DND-41 (cell line): ENCODE measurements at regions not wholly inside any gene's neighbourhood (a gene's known extent, or its start where the extent isn't known, plus 50 kb on each side); places are given as distances from the start of the nearest gene placed in this dataset.
A peak's percentile ranks its signal among the peaks of the same experiment; 100 is the strongest.

ENCODE experiments used
- ATAC-seq: fragments of 200-7000 bp; cut with Tn5 transposase; 3 replicates; pipeline ENCODE4 v1.9.1; 2021; ENCODE audit warnings: low read depth; ENCODE audit not compliant: insufficient read depth
- DNase-seq: peaks from one replicate; pipeline ENCODE4 v3.0.0-alpha.2; 2020
- H2AFZ ChIP-seq: 2 replicates; pipeline ENCODE4 v1.6.0; 2012; ENCODE audit warnings: low read depth, low read length
- H3K27ac ChIP-seq: 2 replicates; pipeline ENCODE4 v1.5.1; 2012; ENCODE audit warnings: low read length, inconsistent platforms
- H3K27me3 ChIP-seq: fragments of 200-600 bp; sonication (generic); 2 replicates; pipeline ENCODE4 v1.6.0; 2012; ENCODE audit warnings: low read length, mild to moderate bottlenecking, inconsistent platforms; ENCODE audit not compliant: insufficient read depth, poor library complexity
- H3K36me3 ChIP-seq: 2 replicates; pipeline ENCODE4 v1.5.1; 2012; ENCODE audit warnings: low read length, inconsistent platforms; ENCODE audit not compliant: insufficient read depth
- H3K4me1 ChIP-seq: 2 replicates; pipeline ENCODE4 v1.5.1; 2012; ENCODE audit warnings: mild to moderate bottlenecking, low read length; ENCODE audit not compliant: insufficient read depth
- H3K4me2 ChIP-seq: 2 replicates; pipeline ENCODE4 v1.6.0; 2012; ENCODE audit warnings: mild to moderate bottlenecking, moderate library complexity, low read length, inconsistent platforms; ENCODE audit not compliant: insufficient read depth
- H3K4me3 ChIP-seq, 2 experiments: fragments of 200-600 bp in 1 of 2; shearing (Covaris generic) in 1 of 2; 2 replicates each; pipeline ENCODE4 v1.5.1; 2012 to 2016; ENCODE audit warnings: inconsistent platforms in 2 of 2, low read length in 2 of 2, mild to moderate bottlenecking in 2 of 2, low read depth in 1 of 2, moderate library complexity in 1 of 2
- H3K79me2 ChIP-seq: 2 replicates; pipeline ENCODE4 v1.6.0; 2012; ENCODE audit warnings: low read length, inconsistent platforms; ENCODE audit not compliant: insufficient read depth
- H3K9ac ChIP-seq: 2 replicates; pipeline ENCODE4 v1.6.0; 2012; ENCODE audit warnings: low read depth, mild to moderate bottlenecking, inconsistent platforms, low read length, moderate library complexity
- H3K9me3 ChIP-seq: 2 replicates; pipeline ENCODE4 v1.5.1; 2012; ENCODE audit warnings: low read length, moderate library complexity, mild to moderate bottlenecking, inconsistent platforms; ENCODE audit not compliant: insufficient read depth, severe bottlenecking
- H4K20me1 ChIP-seq: 2 replicates; pipeline ENCODE4 v1.6.0; 2012; ENCODE audit warnings: low read length; ENCODE audit not compliant: insufficient read depth
- CTCF ChIP-seq: IDR thresholded peaks from 2 replicates; pipeline ENCODE4 v1.5.1; 2012; ENCODE audit warnings: borderline replicate concordance, low read length, moderate library complexity, mild to moderate bottlenecking; ENCODE audit not compliant: poor library complexity, severe bottlenecking; ENCODE audit errors: extremely low read depth
- EZH2 ChIP-seq: IDR thresholded peaks from 3 replicates; pipeline ENCODE4 v1.6.1; 2012; ENCODE audit warnings: borderline replicate concordance, low read depth, mild to moderate bottlenecking, moderate library complexity, low read length, inconsistent platforms; ENCODE audit not compliant: severe bottlenecking

- Histone ChIP-seq H3K9ac (no peak overlapping the region), H3K4me1 (no peaks in the 10 kb centered on the region), H3K4me3 (no peak overlapping the region), H4K20me1 (no peaks in the 10 kb centered on the region), H3K36me3 (no peaks in the 10 kb centered on the region), H2AFZ (no peak overlapping the region), H3K79me2 (no peaks in the 10 kb centered on the region), H3K27me3 (no peaks in the 10 kb centered on the region), H3K27ac (no peak overlapping the region), H3K4me2 (no peak overlapping the region), H3K9me3 (no peaks in the 10 kb centered on the region)
- no peak for TF ChIP-seq EZH2
- TF ChIP-seq CTCF = no peak
- DNase-seq (no peak), ATAC-seq (no peak)
These were observed 384.5 kb upstream of the PIK3R1 start for GRCh38 chr5:67831048-67831447.

- no peak for ATAC-seq
- Histone ChIP-seq H3K4me1 (no peaks in the 10 kb centered on the region), H3K4me2 (no peak overlapping the region), H3K4me3 (no peak overlapping the region), H3K27me3 (no peaks in the 10 kb centered on the region), H2AFZ (no peak overlapping the region), H3K36me3 (no peaks in the 10 kb centered on the region), H3K79me2 (no peaks in the 10 kb centered on the region), H3K9me3 (no peaks in the 10 kb centered on the region), H3K9ac (no peak overlapping the region), H4K20me1 (no peaks in the 10 kb centered on the region), H3K27ac (no peak overlapping the region)
- TF ChIP-seq CTCF = no peak
- no peak for DNase-seq
These were observed 388.0 kb upstream of the PIK3R1 start for GRCh38 chr5:67827541-67827940.

GRCh38 chr5:67824852-67825251, 390.7 kb upstream of the PIK3R1 start:
- H3K79me2 ChIP-seq = no peaks in the 10 kb centered on the region
- no peaks in the 10 kb centered on the region for H3K27me3 ChIP-seq
- H3K36me3 ChIP-seq = no peaks in the 10 kb centered on the region
- no peak for DNase-seq
- TF ChIP-seq EZH2 (no peak), CTCF (no peak)
- no peak overlapping the region for H3K9ac ChIP-seq
- H3K4me3 ChIP-seq = no peak overlapping the region
- no peaks in the 10 kb centered on the region for H3K4me1 ChIP-seq
- H4K20me1 ChIP-seq = no peaks in the 10 kb centered on the region
- no peaks in the 10 kb centered on the region for H3K9me3 ChIP-seq
- no peak overlapping the region for H2AFZ ChIP-seq
- H3K4me2 ChIP-seq = no peak overlapping the region
- no peak for ATAC-seq
- no peak overlapping the region for H3K27ac ChIP-seq

GRCh38 chr5:67817652-67818051, 397.9 kb upstream of the PIK3R1 start:
- no peak overlapping the region for H3K27ac ChIP-seq
- H4K20me1 ChIP-seq = no peaks in the 10 kb centered on the region
- TF ChIP-seq CTCF (no peak), EZH2 (no peak)
- peak overlapping the region; percentile 10; the same call in 1 of the 2 replicates for H2AFZ ChIP-seq
- no peaks in the 10 kb centered on the region for H3K36me3 ChIP-seq
- no peak overlapping the region for H3K9ac ChIP-seq
- H3K4me2 ChIP-seq = no peak overlapping the region
- H3K9me3 ChIP-seq = no peaks in the 10 kb centered on the region
- H3K4me3 ChIP-seq = no peak overlapping the region
- peaks cover 20% of the 10 kb centered on the region for H3K4me1 ChIP-seq
- ATAC-seq (no peak), DNase-seq (no peak)
- H3K27me3 ChIP-seq = no peaks in the 10 kb centered on the region
- H3K79me2 ChIP-seq = no peaks in the 10 kb centered on the region
